Fibroblast of the conjunctiva (primary cell): ENCODE measurements at regions not wholly inside any gene's neighbourhood (a gene's known extent, or its start where the extent isn't known, plus 50 kb on each side); places are given as distances from the start of the nearest gene placed in this dataset.
"Not testable (repeated sequence)": the region's sequence is repeated elsewhere in the genome, so short reads cannot be mapped to it uniquely, and the experiment has no call there.

Experiments
- DNase-seq: peaks from one replicate; pipeline ENCODE4 v3.0.0-alpha.2; 2010; ENCODE audit warnings: low read depth

- no peak for DNase-seq
These were observed 268.0 kb upstream of the PROK2 start for GRCh38 chr3:72052841-72053409.

GRCh38 chr3:72050771-72051170 is 265.8 kb upstream of the PROK2 start:
- no peak for DNase-seq

- no peak for DNase-seq
These were observed 265.2 kb upstream of the PROK2 start for GRCh38 chr3:72050048-72050632.

GRCh38 chr3:72049300-72049699 is 264.4 kb upstream of the PROK2 start:
- DNase-seq: no peak

- no peak for DNase-seq
These were observed 263.9 kb upstream of the PROK2 start for GRCh38 chr3:72048873-72049272.

- DNase-seq: no peak
These were observed 262.4 kb upstream of the PROK2 start for GRCh38 chr3:72047221-72047871.

- DNase-seq: no peak
These were observed 259.4 kb upstream of the PROK2 start for GRCh38 chr3:72044231-72044855.

- no peak for DNase-seq
These were observed 258.5 kb upstream of the PROK2 start for GRCh38 chr3:72043204-72044133.

- peak; percentile 9 for DNase-seq
These were observed 257.7 kb upstream of the PROK2 start for GRCh38 chr3:72042397-72043203.

- DNase-seq: peak; percentile 8
These were observed 256.6 kb upstream of the PROK2 start for GRCh38 chr3:72041511-72041910.

- DNase-seq: no peak
These were observed 256.1 kb upstream of the PROK2 start for GRCh38 chr3:72041076-72041475.

GRCh38 chr3:72039677-72040076 is 254.7 kb upstream of the PROK2 start:
- no peak for DNase-seq

- DNase-seq: no peak
These were observed 252.0 kb upstream of the PROK2 start for GRCh38 chr3:72036899-72037298.

- DNase-seq: no peak
These were observed 250.7 kb upstream of the PROK2 start for GRCh38 chr3:72035606-72036005.

GRCh38 chr3:72034986-72035385 is 250.0 kb upstream of the PROK2 start:
- no peak for DNase-seq

GRCh38 chr3:72033666-72034428 is 248.9 kb upstream of the PROK2 start:
- DNase-seq: no peak

- DNase-seq: no peak
These were observed 247.6 kb upstream of the PROK2 start for GRCh38 chr3:72032441-72033135.

- no peak for DNase-seq
These were observed 246.6 kb upstream of the PROK2 start for GRCh38 chr3:72031581-72031980.

- DNase-seq: not testable (repeated sequence)
These were observed 245.3 kb upstream of the PROK2 start for GRCh38 chr3:72030296-72030695.

- DNase-seq: not testable (repeated sequence)
These were observed 243.8 kb upstream of the PROK2 start for GRCh38 chr3:72028726-72029125.
